A673 (cell line): ENCODE measurements at regions not wholly inside any gene's neighbourhood (a gene's known extent, or its start where the extent isn't known, plus 50 kb on each side); places are given as distances from the start of the nearest gene placed in this dataset.

Experiments used
- EZH2 ChIP-seq: fragments of 200-600 bp; sonication (generic); IDR thresholded peaks from 2 replicates; pipeline ENCODE4 v1.6.1; 2017; ENCODE audit warnings: borderline replicate concordance, low read depth, mild to moderate bottlenecking, mixed read lengths, antibody characterized with exemption, low read length; ENCODE audit not compliant: poor library complexity, severe bottlenecking
- TF ChIP-seq, protein P1 (sequence below): fragments of 300-800, 200-600 bp; sonication (generic); conservative IDR thresholded peaks from 2 replicates; pipeline ENCODE4 v1.5.1; 2017; ENCODE audit warnings: low read depth, mild to moderate bottlenecking, antibody characterized with exemption, low read length, moderate library complexity, mixed read lengths

DNA sequence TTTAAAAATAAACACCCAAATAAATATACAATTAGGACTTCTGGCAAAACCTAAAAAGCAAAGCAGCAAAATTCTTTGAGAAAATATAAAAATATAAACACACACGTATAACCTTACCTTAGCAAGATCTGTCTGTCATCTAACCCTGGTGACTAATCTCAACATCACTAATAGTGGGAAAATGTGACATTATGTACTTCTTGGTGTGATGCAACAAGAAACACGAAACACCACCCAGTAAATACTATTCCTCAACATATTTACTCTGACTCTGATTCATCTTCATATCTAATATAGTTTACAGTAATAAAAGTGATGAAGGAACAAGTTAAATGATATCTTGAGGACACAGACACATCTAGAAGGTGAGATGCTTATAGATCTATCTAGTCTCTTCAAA lies 332.6 kb upstream of the MANEA start:
- TF ChIP-seq, protein P1, sequence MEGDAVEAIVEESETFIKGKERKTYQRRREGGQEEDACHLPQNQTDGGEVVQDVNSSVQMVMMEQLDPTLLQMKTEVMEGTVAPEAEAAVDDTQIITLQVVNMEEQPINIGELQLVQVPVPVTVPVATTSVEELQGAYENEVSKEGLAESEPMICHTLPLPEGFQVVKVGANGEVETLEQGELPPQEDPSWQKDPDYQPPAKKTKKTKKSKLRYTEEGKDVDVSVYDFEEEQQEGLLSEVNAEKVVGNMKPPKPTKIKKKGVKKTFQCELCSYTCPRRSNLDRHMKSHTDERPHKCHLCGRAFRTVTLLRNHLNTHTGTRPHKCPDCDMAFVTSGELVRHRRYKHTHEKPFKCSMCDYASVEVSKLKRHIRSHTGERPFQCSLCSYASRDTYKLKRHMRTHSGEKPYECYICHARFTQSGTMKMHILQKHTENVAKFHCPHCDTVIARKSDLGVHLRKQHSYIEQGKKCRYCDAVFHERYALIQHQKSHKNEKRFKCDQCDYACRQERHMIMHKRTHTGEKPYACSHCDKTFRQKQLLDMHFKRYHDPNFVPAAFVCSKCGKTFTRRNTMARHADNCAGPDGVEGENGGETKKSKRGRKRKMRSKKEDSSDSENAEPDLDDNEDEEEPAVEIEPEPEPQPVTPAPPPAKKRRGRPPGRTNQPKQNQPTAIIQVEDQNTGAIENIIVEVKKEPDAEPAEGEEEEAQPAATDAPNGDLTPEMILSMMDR, result no peak
- TF ChIP-seq EZH2, result no peak
